Retinal pigment epithelial cell (primary cell): ENCODE measurements at regions not wholly inside any gene's neighbourhood (a gene's known extent, or its start where the extent isn't known, plus 50 kb on each side); places are given as distances from the start of the nearest gene placed in this dataset.

Experiments used
- DNase-seq: peaks from one replicate; pipeline ENCODE4 v3.0.0-alpha.2; 2010; ENCODE audit warnings: low read depth
- H3K4me3 ChIP-seq: 2 replicates; pipeline ENCODE4 v1.5.1; 2011; ENCODE audit warnings: mild to moderate bottlenecking, low read length, control low read depth, moderate library complexity
- CTCF ChIP-seq: conservative IDR thresholded peaks from 2 replicates; pipeline ENCODE4 v1.5.1; 2011; ENCODE audit warnings: low read depth, low read length, control low read depth, inconsistent platforms

DNA sequence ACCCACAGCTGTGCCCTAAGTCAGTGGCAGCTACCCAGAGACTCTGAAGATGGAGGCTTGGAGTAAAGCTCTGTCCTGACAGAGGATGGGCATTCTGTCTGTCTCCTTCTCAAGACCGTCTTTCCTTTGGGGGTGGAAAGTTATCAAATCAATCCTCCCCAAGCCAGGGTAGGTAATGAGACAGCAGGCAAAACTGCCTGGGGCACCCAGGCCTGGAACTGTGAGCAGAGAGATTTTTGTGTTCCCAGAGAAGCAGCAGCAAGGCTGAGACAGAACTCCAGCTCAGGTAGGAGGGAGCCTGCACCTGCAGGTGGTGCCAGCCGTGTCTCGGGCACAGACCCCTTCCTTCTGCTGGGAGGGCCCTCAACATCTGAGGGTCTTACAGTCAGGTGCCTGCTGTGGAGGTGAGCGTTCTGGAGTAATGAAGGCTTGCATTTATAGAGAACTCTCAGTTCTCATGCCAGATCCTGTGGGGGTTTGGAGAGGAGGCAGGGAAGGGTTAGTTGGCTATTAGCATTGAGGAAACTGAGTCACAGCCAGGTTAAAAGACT is 95.6 kb downstream of the RIPK4 start:
- no peak for DNase-seq
- no peak for TF ChIP-seq CTCF
- no peak overlapping the region for H3K4me3 ChIP-seq

GRCh38 chr21:41670056-41670805 is 96.6 kb downstream of the RIPK4 start:
- TF ChIP-seq CTCF: no peak
- H3K4me3 ChIP-seq: no peak overlapping the region
- DNase-seq: no peak

DNA sequence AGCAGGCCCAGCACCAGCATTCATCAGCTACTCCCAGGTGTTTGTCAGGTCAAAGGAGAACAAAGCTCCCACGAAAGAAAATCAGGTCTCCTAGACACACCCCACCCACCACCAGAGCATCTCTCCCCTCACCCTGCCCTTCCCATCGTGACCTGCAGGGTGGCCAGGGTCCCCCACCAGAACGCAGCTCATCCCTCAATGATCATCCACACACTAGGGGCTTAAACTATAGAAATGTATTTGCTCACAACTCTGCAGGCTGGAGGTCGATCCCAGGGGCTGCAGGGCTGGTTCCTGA is 97.4 kb downstream of the RIPK4 start:
- H3K4me3 ChIP-seq: no peak overlapping the region
- DNase-seq: no peak
- TF ChIP-seq CTCF: no peak

DNA sequence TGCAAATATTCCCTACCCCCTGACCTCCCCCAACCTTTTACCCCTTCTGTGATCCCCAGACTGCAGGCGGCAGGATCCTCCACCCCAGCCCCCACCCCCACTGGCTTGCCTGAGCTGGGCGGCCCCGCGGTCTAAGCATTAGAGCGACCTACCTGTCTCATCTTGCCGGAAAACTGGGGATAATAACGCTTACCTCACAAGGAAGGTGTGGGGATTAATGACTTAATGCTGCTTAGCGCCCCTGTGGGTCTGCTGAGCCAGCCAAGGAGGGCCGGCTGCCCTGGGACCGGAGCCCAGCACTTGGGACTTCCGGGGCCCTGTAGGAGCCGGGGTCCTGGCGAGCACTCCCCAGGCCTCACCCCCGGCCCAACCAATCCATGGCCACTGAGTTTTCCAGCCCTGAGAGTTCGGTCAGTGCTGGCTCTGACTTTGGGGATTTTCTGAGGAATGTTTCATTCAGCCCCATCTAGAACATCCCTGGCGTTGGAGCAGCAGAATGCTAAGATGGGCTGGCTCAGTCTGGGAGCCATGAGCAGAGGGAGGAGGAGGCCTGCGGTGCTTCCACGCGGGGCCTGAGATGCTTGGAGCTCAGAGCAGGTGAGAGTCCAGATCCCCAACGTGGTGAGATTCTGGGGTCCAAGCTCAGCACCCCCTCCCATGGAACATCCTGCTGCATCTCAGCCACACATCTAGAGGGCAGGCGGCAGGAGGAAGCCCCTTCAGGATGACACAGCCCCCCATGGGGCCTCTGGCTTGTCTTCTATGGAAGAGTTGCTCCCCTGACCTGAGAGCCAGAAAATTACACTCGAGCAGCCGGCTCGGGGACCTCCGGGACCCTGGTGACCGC is 97.9 kb downstream of the RIPK4 start:
- no peak overlapping the region for H3K4me3 ChIP-seq
- DNase-seq: peak; percentile 46
- TF ChIP-seq CTCF: no peak

- no peak for DNase-seq
- TF ChIP-seq CTCF: no peak
- no peak overlapping the region for H3K4me3 ChIP-seq
Measured at GRCh38 chr21:41668051-41668541, 98.8 kb downstream of the RIPK4 start.

- no peak overlapping the region for H3K4me3 ChIP-seq
- no peak for TF ChIP-seq CTCF
- DNase-seq: no peak
Measured at GRCh38 chr21:41667136-41667535, 99.7 kb downstream of the RIPK4 start.
